NCI-H446 (cell line): ENCODE measurements at regions not wholly inside any gene's neighbourhood (a gene's known extent, or its start where the extent isn't known, plus 50 kb on each side); places are given as distances from the start of the nearest gene placed in this dataset.

Experiments used
- DNase-seq, 2 experiments: peaks; one replicate each; lab custom pipeline; 2025; lab: John Stamatoyannopoulos, UW

DNA sequence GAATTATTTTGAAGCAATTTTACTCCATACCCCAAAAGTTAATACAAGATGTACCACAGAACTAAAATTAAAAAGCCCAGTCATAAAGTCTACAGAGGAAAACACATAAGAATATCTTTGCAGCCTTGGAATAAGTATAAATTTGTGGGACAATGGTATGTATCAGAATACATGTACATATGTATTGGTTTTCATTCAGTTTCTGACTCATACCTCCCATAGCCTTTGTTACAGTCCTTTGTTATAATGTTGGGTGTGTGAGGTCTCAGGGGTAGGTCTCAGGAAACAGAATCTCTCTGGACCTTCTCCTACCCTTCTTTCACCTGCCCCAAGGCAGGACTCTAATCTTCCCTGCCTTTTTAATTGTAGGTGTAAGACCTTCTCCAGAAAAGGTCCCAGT, 1370.7 kb upstream of the CDH2 start:
- DNase-seq: no peak

DNA sequence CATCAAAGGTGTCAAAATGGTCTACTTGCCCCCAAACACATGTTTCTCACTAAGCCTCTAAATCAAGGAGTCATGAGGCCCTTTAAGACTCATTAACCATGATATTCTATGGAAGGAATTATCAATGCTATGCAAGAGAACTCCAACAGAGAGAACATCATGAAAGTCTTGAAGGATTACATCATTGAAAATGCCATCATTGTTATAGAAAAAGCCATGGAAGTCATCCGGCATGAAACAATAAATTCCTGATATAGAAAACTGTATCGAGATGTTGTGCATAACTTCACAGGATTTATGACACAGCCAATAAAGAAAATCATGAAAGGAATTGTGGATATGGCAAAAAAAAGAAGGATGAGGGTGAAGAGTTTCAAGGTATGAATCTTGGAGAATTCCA, 1363.6 kb upstream of the CDH2 start:
- DNase-seq: no peak

DNA sequence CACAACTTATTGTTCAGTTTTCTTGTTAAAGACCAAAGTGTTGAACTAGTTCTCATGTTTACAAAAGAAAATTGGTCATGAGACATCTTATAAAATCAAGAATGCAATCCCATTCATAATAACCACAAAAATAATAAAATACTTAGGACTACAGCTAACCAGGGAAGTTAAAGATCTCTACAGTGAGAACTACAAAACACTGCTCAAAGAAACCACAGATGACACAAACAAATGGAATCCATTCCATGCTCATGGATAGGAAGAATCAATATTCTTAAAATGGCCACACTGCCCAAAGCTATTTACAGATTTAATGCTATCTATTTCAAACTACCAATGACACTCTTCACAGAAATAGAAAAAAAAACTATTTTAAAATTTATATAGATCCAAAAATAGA, 1354.8 kb upstream of the CDH2 start:
- no peak for DNase-seq

DNA sequence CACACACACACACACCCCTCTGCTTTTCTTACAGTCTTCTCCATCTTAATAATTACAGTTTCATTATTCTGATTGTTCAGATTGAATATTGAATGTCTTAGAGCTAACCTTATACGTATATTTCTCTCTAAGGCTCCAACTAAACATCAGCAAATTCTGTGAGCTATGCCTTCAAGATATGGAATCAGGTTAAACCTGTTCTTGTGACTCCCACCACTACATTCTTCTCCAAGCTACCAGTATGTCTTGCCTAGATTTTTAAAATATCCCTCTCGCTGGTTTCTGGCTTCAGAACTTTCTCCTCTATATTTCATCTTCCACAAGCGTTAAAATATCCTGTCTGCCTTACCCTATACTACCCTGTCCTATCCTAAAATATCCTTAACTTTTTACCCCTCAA, 1346.4 kb upstream of the CDH2 start:
- no peak for DNase-seq

DNA sequence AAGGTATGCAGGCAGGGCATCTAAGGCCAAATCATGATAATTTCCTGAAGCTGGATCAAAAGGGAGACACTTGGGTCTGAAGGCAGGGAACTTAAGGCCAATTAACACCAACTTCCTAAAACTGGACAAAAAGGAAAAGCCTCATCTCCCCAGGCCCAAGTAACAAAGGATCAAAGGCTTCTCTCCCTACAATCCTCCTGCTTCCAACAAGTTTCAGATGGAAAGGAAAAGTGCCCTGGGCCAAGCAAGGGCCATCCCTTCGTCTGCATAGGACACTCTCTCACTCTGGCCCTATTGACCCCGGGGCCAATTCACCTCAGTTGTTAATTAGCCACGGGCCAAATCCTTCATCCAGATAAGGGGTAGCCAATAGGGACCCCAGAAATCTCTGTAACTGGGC, 1335.8 kb upstream of the CDH2 start:
- DNase-seq: no peak

DNA sequence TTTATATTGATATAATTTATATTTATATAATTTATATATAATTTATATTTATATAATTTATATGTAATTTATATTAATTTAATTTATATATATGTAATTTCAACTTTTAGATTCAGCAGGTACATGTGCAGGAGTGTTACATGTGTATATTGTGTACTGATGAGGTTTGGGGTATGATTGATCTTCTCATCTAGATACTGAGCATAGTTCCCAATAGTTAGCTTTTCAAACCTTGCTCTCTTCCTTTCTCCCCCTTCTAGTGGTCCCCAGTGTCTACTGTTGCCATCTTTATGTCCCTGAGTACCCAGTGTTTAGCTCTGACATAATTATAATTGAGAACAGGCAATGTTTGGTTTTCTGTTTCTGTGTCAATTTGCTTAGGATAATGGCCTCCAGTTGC, 1335.3 kb upstream of the CDH2 start:
- DNase-seq: no peak

DNA sequence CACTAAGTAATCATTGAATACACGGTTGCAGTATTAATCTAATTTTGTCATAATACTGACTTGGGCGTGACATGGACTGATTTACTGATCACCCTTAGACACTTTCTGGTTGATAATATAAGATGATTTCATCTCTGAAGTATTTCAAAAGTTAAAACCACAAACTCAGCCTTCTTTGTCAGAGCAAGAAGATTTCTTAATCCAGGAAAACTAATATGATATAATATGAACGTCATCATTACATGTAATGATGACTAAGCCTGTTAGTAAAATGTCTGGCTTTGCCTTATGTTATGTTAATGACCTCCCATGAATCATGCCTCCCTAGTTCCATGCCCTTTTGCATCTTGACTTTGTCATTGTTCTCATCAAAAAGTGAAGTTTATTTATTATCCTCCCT, 1325.0 kb upstream of the CDH2 start:
- DNase-seq: no peak

DNA sequence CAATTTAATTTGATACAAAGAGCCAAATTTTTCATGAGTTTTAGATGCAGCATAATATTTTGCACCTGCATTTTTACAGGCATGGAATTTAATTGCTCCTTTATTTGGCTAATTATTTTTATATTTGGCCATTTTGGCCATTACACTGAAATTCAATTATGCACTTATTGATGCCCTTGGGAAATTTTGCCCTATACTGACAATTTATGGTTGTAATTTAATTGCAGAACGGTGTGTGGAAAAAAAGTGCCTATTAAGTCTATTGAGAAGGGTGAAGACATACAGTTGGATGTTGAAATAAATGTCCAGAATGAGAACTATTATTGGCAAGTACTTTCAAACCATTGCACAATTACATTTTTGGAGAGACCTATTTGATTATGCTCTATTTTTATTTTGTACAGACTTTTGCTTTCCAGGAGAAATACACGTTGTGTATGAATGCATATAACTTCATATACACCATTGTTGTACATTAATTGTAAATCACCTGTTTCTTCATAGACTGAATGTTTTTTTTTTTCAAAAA, 1319.3 kb upstream of the CDH2 start:
- no peak for DNase-seq

DNA sequence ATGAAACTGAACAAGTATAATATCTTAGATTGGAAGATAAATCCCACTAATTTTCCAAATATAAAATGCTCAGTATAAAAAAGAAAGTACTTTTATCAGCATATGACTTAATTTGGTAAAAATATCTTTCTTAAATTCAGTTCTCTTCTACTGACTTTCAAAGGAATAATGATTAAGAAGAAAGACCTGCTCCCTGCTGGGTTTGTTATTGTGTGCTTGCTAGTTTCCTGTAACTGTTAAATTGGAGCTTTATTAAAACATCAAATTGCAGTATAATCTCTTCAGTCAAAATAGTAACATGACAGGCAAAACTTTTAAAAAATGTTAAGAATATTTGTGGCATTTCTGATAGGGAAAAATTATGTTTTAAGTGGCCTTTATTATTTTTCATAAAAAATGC, 1317.4 kb upstream of the CDH2 start:
- DNase-seq: no peak

DNA sequence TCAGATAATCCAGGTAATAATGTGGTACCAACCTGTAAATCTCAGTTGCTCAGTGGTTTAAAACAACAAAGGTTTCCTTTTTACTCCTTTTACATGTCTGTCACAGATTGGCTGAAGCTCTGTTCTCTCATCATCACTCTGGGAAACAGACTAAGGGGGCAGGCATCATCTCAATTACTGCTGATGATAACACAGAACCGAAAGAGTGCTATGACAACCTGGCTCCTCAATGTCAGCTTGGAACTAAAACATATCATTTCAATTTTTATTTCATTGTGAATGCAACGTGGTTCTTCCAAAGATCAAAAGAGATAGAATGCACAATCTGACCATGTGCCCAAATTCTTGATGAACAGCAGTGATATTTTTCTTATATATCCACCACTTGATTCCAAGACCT, 1315.0 kb upstream of the CDH2 start:
- no peak for DNase-seq

DNA sequence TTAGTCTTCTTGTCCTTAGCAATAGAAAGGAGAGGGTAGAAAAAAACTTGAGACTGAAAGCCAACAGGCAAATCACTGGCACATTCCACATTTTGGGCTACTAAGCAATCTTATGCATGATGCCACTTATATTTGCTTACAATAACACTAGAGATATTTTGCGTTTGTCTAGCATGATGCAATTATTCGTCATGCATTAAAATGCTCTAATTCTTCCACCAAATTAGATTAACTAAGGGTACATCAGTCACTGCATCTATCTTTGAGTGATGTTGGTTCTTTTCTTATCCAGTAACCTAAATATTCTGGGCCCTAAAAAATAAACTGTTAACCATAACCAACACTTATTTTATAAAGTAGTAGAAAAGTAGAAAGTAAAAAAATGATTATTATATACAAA, 1311.7 kb upstream of the CDH2 start:
- no peak for DNase-seq

DNA sequence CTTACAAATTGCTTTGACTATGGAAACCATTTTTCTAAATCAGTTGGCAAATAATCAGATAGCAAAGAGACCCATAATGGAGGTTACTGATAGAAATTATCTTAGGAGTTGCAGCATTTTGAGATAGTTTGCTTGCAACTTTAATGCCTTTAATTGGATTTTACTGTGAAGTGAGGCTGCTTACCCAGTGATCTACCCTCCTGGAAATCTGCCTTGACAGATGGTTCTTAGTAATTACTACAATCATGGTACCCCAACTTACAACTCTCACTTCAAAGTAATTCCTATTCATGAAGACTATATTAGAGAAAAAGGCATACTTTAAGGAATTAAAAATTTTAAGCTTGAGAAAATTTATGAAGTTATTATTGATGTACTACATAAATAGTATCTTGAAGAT, 1288.6 kb upstream of the CDH2 start:
- DNase-seq: no peak

DNA sequence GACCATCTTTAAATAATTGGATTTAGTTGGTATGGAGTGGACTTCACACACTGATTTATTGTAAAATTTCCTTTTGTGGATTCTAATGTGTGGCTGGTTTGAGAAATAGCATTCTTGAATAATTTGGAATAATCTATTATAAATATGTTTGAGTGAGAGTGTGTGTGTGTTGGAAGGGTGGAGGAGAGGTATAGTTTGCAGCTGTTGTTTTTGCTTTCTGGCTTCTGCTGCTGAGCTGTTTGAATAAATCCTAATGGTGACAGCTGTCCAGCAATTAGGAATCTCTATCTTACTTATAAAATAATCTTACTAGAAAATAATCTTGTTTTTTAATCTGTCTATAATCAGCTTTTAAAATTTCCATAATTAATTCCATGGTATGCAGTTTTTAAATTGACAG, 1283.0 kb upstream of the CDH2 start:
- no peak for DNase-seq

DNA sequence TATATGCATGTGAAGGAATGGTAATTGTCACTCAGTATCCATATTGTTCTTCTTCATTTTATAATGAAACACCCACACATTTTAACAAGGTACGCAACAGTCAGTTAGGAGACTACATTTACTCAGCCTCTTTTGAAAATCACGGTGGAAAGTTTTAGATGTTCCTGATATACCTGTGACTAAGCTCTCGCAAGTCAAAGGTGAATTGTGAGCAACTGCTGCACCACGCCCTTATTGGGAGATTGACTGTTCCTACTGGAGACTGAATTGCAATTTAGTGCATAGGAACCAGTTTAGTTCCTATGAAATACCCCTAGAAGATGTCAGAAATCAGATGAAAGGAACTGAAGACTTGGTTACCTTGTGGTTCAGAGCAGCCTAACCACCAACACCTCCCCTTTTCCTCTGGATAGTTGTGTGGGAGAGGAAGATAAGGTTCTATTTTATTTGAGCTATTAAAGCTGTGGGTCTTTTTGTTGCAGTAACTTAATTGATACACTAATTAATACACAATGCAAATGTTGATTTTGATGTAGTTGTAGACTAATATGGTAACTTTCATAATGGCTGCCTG, 1280.5 kb upstream of the CDH2 start:
- DNase-seq: no peak

DNA sequence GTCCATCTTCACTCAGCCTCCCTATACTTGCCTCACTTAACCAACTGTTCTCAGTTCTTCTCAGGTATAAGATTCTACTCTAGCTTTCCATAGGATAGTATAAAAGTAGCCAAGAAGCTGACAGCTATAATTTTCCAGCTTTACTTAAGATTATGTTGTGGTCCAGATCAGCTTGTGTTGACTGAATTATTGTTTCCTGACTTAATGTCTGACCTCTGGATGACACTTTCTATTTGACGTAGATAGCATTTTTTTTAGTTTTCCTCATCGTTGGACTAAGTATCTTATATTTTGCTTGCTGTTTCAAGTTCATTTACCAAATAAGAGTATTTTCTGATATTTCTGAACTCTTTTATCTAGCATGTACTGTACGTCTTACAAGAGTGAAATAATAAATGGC, 1272.5 kb upstream of the CDH2 start:
- no peak for DNase-seq

DNA sequence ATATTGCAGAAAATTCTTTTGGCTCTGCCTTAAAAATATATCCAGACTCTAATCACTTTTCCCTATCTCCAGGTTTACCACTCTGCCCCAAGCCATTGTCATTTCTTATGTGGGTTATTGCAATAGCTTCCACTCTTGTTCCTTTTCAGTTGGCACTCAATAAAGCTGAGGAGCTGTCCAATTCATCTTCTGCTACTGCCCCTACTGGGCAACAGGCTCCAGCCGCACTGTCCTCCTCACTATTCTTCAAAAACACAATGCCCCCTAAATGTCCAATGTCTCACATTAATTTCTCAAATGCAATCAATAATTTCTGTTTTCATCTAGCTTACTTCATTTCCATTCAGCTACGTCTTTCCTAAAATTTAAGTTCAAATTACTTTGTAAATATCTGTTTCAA, 1262.5 kb upstream of the CDH2 start:
- no peak for DNase-seq

DNA sequence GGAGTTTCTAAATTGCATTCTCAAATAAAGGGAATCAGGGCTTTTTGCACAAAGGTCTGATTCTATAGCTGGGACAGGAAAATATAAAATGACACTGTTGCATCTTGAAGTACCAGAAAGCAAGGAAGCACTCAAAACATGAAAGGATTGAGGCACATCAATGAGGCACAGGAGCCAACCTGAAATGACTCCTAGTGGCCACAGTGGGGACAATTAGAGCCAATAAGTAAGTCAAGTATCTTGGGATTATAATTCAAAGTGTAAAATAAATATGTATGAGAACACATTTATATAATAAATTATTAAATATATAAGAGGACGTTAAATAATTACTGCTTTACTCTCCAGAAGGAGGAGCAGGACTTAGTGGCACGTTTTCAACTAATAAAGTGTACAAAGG, 1259.5 kb upstream of the CDH2 start:
- no peak for DNase-seq

DNA sequence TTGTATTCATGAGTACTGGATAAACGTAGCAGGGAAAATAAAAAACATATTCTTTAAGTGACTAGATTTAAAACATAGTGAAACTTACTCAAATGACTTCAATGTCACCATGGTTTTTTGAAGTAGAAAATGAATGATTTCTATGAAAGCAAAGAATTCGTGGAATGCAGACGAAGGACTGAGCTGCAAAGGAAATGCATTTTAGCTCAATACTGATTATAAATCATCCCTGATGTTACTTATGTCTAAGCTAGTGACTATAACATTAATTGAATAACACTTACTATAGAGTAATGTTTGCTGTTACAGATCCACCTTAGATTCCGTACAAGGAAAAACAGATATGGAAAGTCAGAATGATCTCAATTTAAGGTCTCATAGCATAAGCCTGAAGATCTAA, 1257.7 kb upstream of the CDH2 start:
- no peak for DNase-seq

DNA sequence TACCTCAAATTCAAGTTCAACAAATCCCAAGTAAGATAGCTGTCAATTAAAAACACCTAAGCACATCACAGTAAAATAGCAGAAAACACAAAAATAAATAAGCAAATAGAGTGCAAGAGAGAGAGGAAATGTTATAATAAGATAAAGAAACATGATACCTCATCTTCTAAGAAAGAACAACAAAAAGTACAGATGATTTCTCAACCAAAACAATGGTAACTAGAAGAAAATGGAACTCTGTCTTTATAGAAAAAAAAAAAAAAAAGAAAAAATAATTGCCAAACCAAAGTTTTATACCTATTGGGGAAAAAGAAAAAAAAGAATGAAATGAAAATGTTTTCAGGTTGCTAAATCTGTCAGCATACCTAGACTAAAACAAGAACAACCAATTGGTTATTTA, 1253.5 kb upstream of the CDH2 start:
- DNase-seq: no peak

DNA sequence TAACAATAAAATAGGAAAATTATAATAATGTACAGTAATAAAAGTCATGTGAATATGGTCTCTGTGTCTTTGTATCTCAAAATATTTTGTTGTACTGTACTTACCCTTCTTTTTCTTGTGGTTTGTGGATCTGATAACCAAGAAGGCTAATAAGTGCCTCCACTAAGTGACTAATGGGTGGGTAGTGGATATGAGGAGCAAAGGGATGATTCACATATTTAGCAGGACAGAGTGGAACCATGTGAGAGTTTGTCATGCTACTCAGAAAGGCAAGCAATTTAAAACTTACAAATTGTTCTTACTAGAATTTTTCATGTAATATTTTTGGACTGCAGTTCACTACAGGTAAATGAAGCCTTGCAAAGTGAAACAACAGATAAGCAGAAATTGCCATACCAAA, 1241.2 kb upstream of the CDH2 start:
- no peak for DNase-seq

DNA sequence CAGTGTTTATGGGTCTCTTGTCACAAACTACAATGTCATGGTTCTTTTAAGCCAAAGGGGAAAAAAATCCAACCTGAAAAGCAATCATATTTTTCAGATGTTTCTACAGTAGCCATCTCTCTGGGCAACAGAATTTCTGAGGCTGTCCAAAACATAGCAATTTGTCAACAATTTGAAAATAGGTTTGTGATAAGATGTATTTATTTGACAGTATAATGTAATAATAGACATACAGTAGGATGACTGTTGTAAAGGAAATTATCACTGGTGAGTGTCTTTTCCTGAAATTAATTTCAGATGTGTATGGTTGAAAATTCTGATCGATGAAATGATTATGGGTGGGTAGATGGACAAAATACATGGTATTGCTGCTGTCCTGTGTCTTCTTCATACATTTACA, 1230.1 kb upstream of the CDH2 start:
- no peak for DNase-seq

DNA sequence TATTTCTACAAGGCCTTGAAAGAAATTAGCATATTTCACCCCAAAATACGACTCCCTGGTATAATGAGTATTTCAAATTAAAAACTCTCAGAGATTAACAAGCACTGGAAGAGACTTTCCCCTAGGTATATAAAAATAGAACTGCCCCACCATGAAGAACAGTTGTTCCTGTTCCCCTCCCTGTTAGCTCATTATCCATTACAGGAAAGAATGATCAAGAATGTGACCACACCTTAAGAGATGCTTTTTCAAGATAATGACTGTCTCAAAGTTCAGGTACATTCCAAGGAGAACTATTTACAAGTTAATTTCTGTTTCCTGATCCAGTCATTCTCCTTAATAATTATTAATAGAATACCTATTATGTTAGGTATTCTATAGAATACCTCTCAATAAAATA, 1220.6 kb upstream of the CDH2 start:
- no peak for DNase-seq

DNA sequence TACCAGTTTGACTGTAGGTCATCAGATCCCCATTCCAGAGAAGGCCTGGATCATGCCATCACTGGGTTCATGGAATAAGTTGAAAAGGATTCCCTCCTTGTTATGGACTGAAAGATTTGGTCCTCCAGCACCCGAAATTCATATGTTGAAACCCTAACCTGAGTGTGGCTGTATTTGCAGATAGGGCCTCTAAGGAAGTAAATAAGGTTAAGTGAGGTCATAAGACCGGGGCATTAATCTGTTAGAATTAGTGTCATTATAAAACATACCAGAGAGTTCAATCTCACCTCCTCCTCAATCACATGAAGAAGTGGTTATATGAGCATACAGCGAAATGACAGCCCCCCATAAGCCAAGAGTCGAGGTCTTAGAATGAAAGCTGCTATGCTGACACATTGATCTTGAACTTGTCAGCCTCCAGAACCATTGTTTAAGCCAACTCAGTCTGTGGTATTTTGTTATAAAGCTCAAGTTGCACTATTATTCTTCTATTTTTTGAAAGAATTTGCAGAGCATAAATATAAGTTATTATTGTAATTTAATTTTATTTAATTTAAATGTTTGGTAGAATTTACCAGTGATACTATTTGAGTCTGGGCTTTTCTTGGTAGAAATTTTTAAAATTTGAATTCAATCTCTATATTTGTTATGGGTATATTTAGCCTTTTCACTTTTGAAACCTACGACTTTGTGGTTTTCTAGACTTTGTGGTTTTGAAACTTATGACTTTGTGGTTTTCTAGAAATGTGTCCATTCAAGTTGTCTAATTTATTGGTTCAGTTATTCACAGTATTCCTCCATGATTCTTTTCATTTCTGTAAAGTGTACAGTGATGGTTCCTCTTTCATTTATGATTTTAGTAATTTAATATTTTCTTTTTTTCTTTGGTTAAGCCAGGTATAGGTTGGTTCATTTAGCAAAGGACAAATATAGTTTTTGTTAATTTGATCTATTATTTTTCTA, 1206.7 kb upstream of the CDH2 start:
- DNase-seq: no peak
